HL-60 (cell line): ENCODE measurements at regions not wholly inside any gene's neighbourhood (a gene's known extent, or its start where the extent isn't known, plus 50 kb on each side); places are given as distances from the start of the nearest gene placed in this dataset.

Experiments
- GABPA ChIP-seq: IDR thresholded peaks from 2 replicates; pipeline ENCODE4 v1.6.1; 2012; ENCODE audit warnings: low read depth
- POLR2AphosphoS5 ChIP-seq: IDR thresholded peaks from 2 replicates; pipeline ENCODE4 v1.6.1; 2012; ENCODE audit warnings: low read depth
- REST ChIP-seq: IDR thresholded peaks from 2 replicates; pipeline ENCODE4 v1.6.1; 2012; ENCODE audit warnings: low read depth; ENCODE audit not compliant: insufficient replicate concordance
- SPI1 ChIP-seq: IDR thresholded peaks from 2 replicates; pipeline ENCODE4 v1.6.1; 2012; ENCODE audit warnings: low read depth, mild to moderate bottlenecking, borderline replicate concordance
- TF ChIP-seq, protein P1 (sequence below): IDR thresholded peaks from one replicate; pipeline ENCODE4 v1.5.1; 2011; ENCODE audit warnings: low read length, control low read depth, inconsistent platforms; ENCODE audit not compliant: insufficient read depth

- TF ChIP-seq, protein P1, sequence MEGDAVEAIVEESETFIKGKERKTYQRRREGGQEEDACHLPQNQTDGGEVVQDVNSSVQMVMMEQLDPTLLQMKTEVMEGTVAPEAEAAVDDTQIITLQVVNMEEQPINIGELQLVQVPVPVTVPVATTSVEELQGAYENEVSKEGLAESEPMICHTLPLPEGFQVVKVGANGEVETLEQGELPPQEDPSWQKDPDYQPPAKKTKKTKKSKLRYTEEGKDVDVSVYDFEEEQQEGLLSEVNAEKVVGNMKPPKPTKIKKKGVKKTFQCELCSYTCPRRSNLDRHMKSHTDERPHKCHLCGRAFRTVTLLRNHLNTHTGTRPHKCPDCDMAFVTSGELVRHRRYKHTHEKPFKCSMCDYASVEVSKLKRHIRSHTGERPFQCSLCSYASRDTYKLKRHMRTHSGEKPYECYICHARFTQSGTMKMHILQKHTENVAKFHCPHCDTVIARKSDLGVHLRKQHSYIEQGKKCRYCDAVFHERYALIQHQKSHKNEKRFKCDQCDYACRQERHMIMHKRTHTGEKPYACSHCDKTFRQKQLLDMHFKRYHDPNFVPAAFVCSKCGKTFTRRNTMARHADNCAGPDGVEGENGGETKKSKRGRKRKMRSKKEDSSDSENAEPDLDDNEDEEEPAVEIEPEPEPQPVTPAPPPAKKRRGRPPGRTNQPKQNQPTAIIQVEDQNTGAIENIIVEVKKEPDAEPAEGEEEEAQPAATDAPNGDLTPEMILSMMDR: no peak
- no peak for TF ChIP-seq REST
- TF ChIP-seq POLR2AphosphoS5: no peak
- no peak for TF ChIP-seq GABPA
- TF ChIP-seq SPI1: no peak
Measured at GRCh38 chr6:126535138-126535537, 195.2 kb downstream of the CENPW start.
